Calu3 (cell line): ENCODE measurements at regions not wholly inside any gene's neighbourhood (a gene's known extent, or its start where the extent isn't known, plus 50 kb on each side); places are given as distances from the start of the nearest gene placed in this dataset.

Experiments
- BruUV-seq: library from RNA; stranded (reverse); fragments of 400-500 nt; replicated peaks from 2 replicates; lab custom pipeline; 2021; lab: Mats Ljungman, UMichigan
- CTCF ChIA-PET: fragments of 300-600 bp; sonication (Branson Sonifier 250); formaldehyde crosslinking; loops from one replicate; lab custom pipeline; 2022; ENCODE audit warnings: antibody characterized with exemption; lab: Charles Lee
- DNase-seq: peaks from one replicate; pipeline ENCODE4 v3.0.0; 2022
- H3K27ac Mint-ChIP-seq: one replicate; pipeline ENCODE4 v1.8.0; 2022; ENCODE audit warnings: mixed read lengths; ENCODE audit not compliant: unreplicated experiment
- H3K27me3 Mint-ChIP-seq: one replicate; pipeline ENCODE4 v1.8.0; 2022; ENCODE audit warnings: mixed read lengths; ENCODE audit not compliant: unreplicated experiment
- H3K36me3 Mint-ChIP-seq: one replicate; pipeline ENCODE4 v1.8.0; 2022; ENCODE audit warnings: mild to moderate bottlenecking, moderate library complexity, mixed read lengths; ENCODE audit not compliant: insufficient read depth, unreplicated experiment
- H3K4me1 Mint-ChIP-seq: one replicate; pipeline ENCODE4 v1.8.0; 2022; ENCODE audit warnings: mild to moderate bottlenecking, low read depth, mixed read lengths; ENCODE audit not compliant: unreplicated experiment
- H3K4me3 Mint-ChIP-seq: one replicate; pipeline ENCODE4 v1.8.0; 2022; ENCODE audit warnings: mild to moderate bottlenecking, low read depth, moderate library complexity, mixed read lengths; ENCODE audit not compliant: unreplicated experiment
- H3K9me3 Mint-ChIP-seq: one replicate; pipeline ENCODE4 v1.8.0; 2022; ENCODE audit warnings: low read depth, mixed read lengths; ENCODE audit not compliant: unreplicated experiment
- CTCF ChIP-seq: fragments of 200-600 bp; IDR thresholded peaks from one replicate; pipeline ENCODE4 v1.8.0; 2022; ENCODE audit warnings: antibody characterized with exemption; ENCODE audit not compliant: unreplicated experiment
- intact Hi-C: fragments of 100-400 bp; cut with micrococcal nuclease; formaldehyde crosslinking; loops from one replicate; pipeline ENCODE4 v1.10.0; 2022; ENCODE audit not compliant: unreplicated experiment

- intact Hi-C loops: no loop called here
- Mint-ChIP-seq H3K4me3 (no peak overlapping the region), H3K9me3 (no peaks in the 10 kb centered on the region), H3K4me1 (no peaks in the 10 kb centered on the region), H3K27me3 (no peaks in the 10 kb centered on the region), H3K27ac (no peak overlapping the region), H3K36me3 (no peaks in the 10 kb centered on the region)
- CTCF ChIA-PET: no interaction called here
- no peak for TF ChIP-seq CTCF
- BruUV-seq: no TSS peak
- DNase-seq: no peak
Observed at GRCh38 chr3:86161493-86161892, 829.5 kb downstream of the VGLL3 start.

GRCh38 chr3:86152620-86153019 lies 838.3 kb downstream of the VGLL3 start:
- Mint-ChIP-seq H3K4me3 (no peak overlapping the region), H3K4me1 (no peaks in the 10 kb centered on the region), H3K36me3 (no peaks in the 10 kb centered on the region), H3K9me3 (peaks cover 3% of the 10 kb centered on the region), H3K27me3 (no peaks in the 10 kb centered on the region), H3K27ac (no peak overlapping the region)
- intact Hi-C loops: no loop called here
- CTCF ChIA-PET: no interaction called here
- no peak for DNase-seq
- no TSS peak for BruUV-seq
- no peak for TF ChIP-seq CTCF

- DNase-seq: no peak
- Mint-ChIP-seq H3K27me3 (no peaks in the 10 kb centered on the region), H3K4me3 (no peak overlapping the region), H3K9me3 (peaks cover 5% of the 10 kb centered on the region), H3K4me1 (no peaks in the 10 kb centered on the region), H3K36me3 (no peaks in the 10 kb centered on the region), H3K27ac (no peak overlapping the region)
- intact Hi-C loops: no loop called here
- no TSS peak for BruUV-seq
- no peak for TF ChIP-seq CTCF
- CTCF ChIA-PET: no interaction called here
Observed at GRCh38 chr3:86149054-86149453, 841.9 kb downstream of the VGLL3 start.

- Mint-ChIP-seq H3K36me3 (no peaks in the 10 kb centered on the region), H3K27me3 (no peaks in the 10 kb centered on the region), H3K9me3 (peaks cover 5% of the 10 kb centered on the region), H3K4me3 (no peak overlapping the region), H3K4me1 (no peaks in the 10 kb centered on the region), H3K27ac (no peak overlapping the region)
- intact Hi-C loops: no loop called here
- CTCF ChIA-PET: no interaction called here
- TF ChIP-seq CTCF: no peak
- no TSS peak for BruUV-seq
- no peak for DNase-seq
Observed at GRCh38 chr3:86147119-86147518, 843.8 kb downstream of the VGLL3 start.
